GM21367 (cell line): ENCODE measurements at regions not wholly inside any gene's neighbourhood (a gene's known extent, or its start where the extent isn't known, plus 50 kb on each side); places are given as distances from the start of the nearest gene placed in this dataset.

ENCODE experiments used
- ATAC-seq: cut with Tn5 transposase; IDR thresholded peaks from one replicate; pipeline ENCODE4 v1.9.1; 2021; ENCODE audit not compliant: unreplicated experiment

GRCh38 chr5:74268297-74268696, 372.2 kb downstream of the ENC1 start:
- ATAC-seq = no peak

GRCh38 chr5:74266836-74267235, 373.7 kb downstream of the ENC1 start:
- ATAC-seq = no peak

GRCh38 chr5:74266132-74266531, 374.4 kb downstream of the ENC1 start:
- no peak for ATAC-seq

- ATAC-seq = no peak
Measured at GRCh38 chr5:74262544-74263207, 377.9 kb downstream of the ENC1 start.

- no peak for ATAC-seq
Measured at GRCh38 chr5:74261866-74262265, 378.7 kb downstream of the ENC1 start.

GRCh38 chr5:74261421-74261820, 379.1 kb downstream of the ENC1 start:
- no peak for ATAC-seq

- ATAC-seq = no peak
Measured at GRCh38 chr5:74259572-74259971, 381.0 kb downstream of the ENC1 start.

- no peak for ATAC-seq
Measured at GRCh38 chr5:74258314-74258665, 382.2 kb downstream of the ENC1 start.

- no peak for ATAC-seq
Measured at GRCh38 chr5:74257645-74258313, 382.7 kb downstream of the ENC1 start.

GRCh38 chr5:74257060-74257527, 383.4 kb downstream of the ENC1 start:
- ATAC-seq = no peak

GRCh38 chr5:74255692-74256392, 384.7 kb downstream of the ENC1 start:
- ATAC-seq = no peak

GRCh38 chr5:74254257-74254656, 386.3 kb downstream of the ENC1 start:
- no peak for ATAC-seq

GRCh38 chr5:74252044-74252443, 388.5 kb downstream of the ENC1 start:
- no peak for ATAC-seq

- ATAC-seq = no peak
Measured at GRCh38 chr5:74251141-74252035, 389.1 kb downstream of the ENC1 start.

- ATAC-seq = no peak
Measured at GRCh38 chr5:74250304-74251102, 390.0 kb downstream of the ENC1 start.

GRCh38 chr5:74248576-74248975, 392.0 kb downstream of the ENC1 start:
- no peak for ATAC-seq

- ATAC-seq = no peak
Measured at GRCh38 chr5:74244406-74244805, 396.1 kb downstream of the ENC1 start.

GRCh38 chr5:74243634-74244033, 396.9 kb downstream of the ENC1 start:
- ATAC-seq = no peak

GRCh38 chr5:74242516-74242915, 398.0 kb downstream of the ENC1 start:
- no peak for ATAC-seq

- ATAC-seq = no peak
Measured at GRCh38 chr5:74241751-74242140, 398.8 kb downstream of the ENC1 start.
